Lower leg skin (tissue), 4 donors: ENCODE measurements at regions not wholly inside any gene's neighbourhood (a gene's known extent, or its start where the extent isn't known, plus 50 kb on each side); places are given as distances from the start of the nearest gene placed in this dataset.
"Not testable (repeated sequence)": the region's sequence is repeated elsewhere in the genome, so short reads cannot be mapped to it uniquely, and the experiment has no call there.

Source experiments
- DNase-seq, 2 donors: peaks; one replicate each; pipeline ENCODE4 v3.0.0-alpha.2; 2019; ENCODE audit warnings: low spot score in 2 of 2
- H3K4me3 ChIP-seq: fragments of 200-600 bp; sonication (generic); 2 replicates; pipeline ENCODE4 v1.5.1; 2017; ENCODE audit warnings: mild to moderate bottlenecking, low read depth; ENCODE audit not compliant: poor library complexity, severe bottlenecking
- POLR2A ChIP-seq, 2 donors: fragments of 450-650 bp; IDR thresholded peaks; one replicate each; pipeline ENCODE4 v1.6.1; 2016 to 2017; ENCODE audit warnings: antibody characterized with exemption in 2 of 2, mild to moderate bottlenecking in 1 of 2, moderate library complexity in 1 of 2
- WGBS, 2 donors: methylation state at CpG; one replicate each; pipeline ENCODE4 v1.1.5; 2018; 5-methylcytosine and 5-hydroxymethylcytosine counted together
- intact Hi-C: fragments of 100-400 bp; cut with DNase I; formaldehyde crosslinking; loops from one replicate; pipeline ENCODE4 v1.15.0; 2023; ENCODE audit warnings: low total_unique reads
- TF ChIP-seq, protein P1 (sequence below), 3 donors: fragments of 450-650 bp; IDR thresholded peaks; one replicate each; pipeline ENCODE4 v1.5.1; 2016; ENCODE audit warnings: antibody characterized with exemption in 3 of 3, mild to moderate bottlenecking in 3 of 3, moderate library complexity in 2 of 3

GRCh38 chr1:38730511-38731397 lies 128.8 kb downstream of the RRAGC start:
- WGBS, 2 donors: 57 to 68% methylated on average over 6 of the region's 6 CpGs
- no peak for TF ChIP-seq POLR2A (IDR thresholded peaks at IDR 0.05)
- TF ChIP-seq, protein P1, sequence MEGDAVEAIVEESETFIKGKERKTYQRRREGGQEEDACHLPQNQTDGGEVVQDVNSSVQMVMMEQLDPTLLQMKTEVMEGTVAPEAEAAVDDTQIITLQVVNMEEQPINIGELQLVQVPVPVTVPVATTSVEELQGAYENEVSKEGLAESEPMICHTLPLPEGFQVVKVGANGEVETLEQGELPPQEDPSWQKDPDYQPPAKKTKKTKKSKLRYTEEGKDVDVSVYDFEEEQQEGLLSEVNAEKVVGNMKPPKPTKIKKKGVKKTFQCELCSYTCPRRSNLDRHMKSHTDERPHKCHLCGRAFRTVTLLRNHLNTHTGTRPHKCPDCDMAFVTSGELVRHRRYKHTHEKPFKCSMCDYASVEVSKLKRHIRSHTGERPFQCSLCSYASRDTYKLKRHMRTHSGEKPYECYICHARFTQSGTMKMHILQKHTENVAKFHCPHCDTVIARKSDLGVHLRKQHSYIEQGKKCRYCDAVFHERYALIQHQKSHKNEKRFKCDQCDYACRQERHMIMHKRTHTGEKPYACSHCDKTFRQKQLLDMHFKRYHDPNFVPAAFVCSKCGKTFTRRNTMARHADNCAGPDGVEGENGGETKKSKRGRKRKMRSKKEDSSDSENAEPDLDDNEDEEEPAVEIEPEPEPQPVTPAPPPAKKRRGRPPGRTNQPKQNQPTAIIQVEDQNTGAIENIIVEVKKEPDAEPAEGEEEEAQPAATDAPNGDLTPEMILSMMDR (IDR thresholded peaks at IDR 0.05): no peak
- no peak overlapping the region for H3K4me3 ChIP-seq
- DNase-seq: no peak
- intact Hi-C loops: no loop called here

GRCh38 chr1:38728585-38728908 lies 131.0 kb downstream of the RRAGC start:
- 11 to 26% methylated on average over 1 of the region's 1 CpG for WGBS, 2 donors
- H3K4me3 ChIP-seq: no peak overlapping the region
- intact Hi-C loops: loop anchor here (2.0 kb wide), 1 partner anchor 56 kb away; no protein-coding TSS in a partner anchor

DNA sequence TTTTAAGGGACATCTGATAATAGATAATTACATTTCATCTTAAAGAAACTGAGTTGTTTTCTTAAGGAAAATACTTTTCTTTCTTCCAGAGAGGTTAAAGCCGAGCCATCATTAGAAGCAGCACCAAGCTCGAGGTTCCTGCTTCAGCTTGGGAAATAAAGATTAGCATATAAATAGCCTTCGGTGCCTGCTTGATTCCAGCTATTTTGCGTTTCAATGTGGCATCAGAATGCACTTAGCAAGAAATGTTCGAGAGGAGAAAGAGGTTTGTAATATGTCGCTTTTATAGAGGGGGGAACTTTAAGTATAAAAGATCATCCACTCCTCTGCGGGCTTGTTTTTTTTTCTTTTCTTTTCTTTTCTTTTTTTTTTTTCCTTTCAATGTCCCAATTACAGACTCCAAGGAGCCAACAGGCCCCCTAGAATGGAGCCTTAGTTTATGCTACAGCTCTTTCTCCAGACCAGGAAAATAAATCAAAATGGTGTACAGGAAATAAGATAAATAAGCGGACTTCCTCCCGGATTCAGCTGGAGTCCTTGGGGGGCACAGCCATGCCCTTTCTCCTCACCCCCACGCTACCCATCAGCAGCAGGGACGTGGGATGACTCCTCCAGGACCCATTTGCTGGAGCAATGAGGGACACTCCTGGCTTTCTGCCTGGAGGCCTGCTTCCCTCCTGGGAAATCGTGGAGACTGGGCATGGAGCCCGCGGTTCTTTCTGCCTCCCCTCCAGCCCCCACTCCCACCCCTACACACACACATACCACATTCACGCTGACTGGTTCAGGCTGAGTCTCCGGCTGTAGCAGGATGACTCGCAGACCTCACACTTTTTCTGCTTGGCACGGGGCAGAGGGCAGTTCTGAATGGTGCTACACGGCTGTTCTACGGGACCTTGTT lies 131.6 kb downstream of the RRAGC start:
- intact Hi-C loops: loop anchor here (2.0 kb wide), 1 partner anchor 57 kb away; no protein-coding TSS in a partner anchor
- DNase-seq: no peak
- no peak overlapping the region for H3K4me3 ChIP-seq
- WGBS, 2 donors: 14 to 15% methylated on average over 20 of the region's 20 CpGs
- no peak for TF ChIP-seq POLR2A (IDR thresholded peaks at IDR 0.05)
- TF ChIP-seq, protein P1 (IDR thresholded peaks at IDR 0.05): no peak

More at GRCh38 chr1:38728585-38728908, 131.0 kb downstream of the RRAGC start:
- no peak for TF ChIP-seq POLR2A (IDR thresholded peaks at IDR 0.05)
- TF ChIP-seq, protein P1 (IDR thresholded peaks at IDR 0.05): no peak
- DNase-seq: no peak

- intact Hi-C loops, H3K4me3 ChIP-seq, DNase-seq: not testable (repeated sequence)
- WGBS, 2 donors: 69 to 71% methylated on average over 8 of the region's 8 CpGs
These were observed 134.1 kb downstream of the RRAGC start for GRCh38 chr1:38725321-38725961.

GRCh38 chr1:38724160-38725131 lies 135.1 kb downstream of the RRAGC start:
- intact Hi-C loops: no loop called here
- peak in 1 of 2 donors; percentile 68 for DNase-seq
- H3K4me3 ChIP-seq: no peak overlapping the region
- 30 to 38% methylated on average over 7 of the region's 7 CpGs for WGBS, 2 donors
- TF ChIP-seq, protein P1 (IDR thresholded peaks at IDR 0.05): no peak
- no peak for TF ChIP-seq POLR2A (IDR thresholded peaks at IDR 0.05)
